HCT116 (cell line): ENCODE measurements at regions not wholly inside any gene's neighbourhood (a gene's known extent, or its start where the extent isn't known, plus 50 kb on each side); places are given as distances from the start of the nearest gene placed in this dataset.

Experiments used
- ATAC-seq: fragments of 200-7000 bp; cut with Tn5 transposase; 2 replicates; pipeline ENCODE4 v1.9.1; 2020; ENCODE audit warnings: mild to moderate bottlenecking, moderate library complexity
- BruUV-seq: library from RNA; stranded (reverse); fragments of 400-500 nt; replicated peaks from 2 replicates; lab custom pipeline; 2021; lab: Mats Ljungman, UMichigan
- CTCF ChIA-PET: fragments of 300-600 bp; sonication (Branson Sonifier 250); formaldehyde crosslinking; loops from one replicate; lab custom pipeline; 2021; ENCODE audit warnings: antibody characterized with exemption; lab: Charles Lee
- POLR2A ChIA-PET: fragments of 300-600, 350-600 bp; sonication (Branson Sonifier 250); formaldehyde crosslinking; loops from one replicate; lab custom pipeline; 2021; ENCODE audit warnings: antibody characterized with exemption; lab: Charles Lee
- RAD21 ChIA-PET, 2 experiments: fragments of 300-600 bp; sonication (Branson Sonifier 250); formaldehyde crosslinking; loops; one replicate each; lab custom pipeline; 2023; ENCODE audit warnings: low total read pairs in 2 of 2; ENCODE audit not compliant: uncharacterized antibody in 2 of 2, unreplicated experiment in 2 of 2, low non-redundant PET in 1 of 2; lab: Charles Lee
- DNase-seq: peaks from one replicate; pipeline ENCODE4 v3.0.0-alpha.2; 2010; ENCODE audit warnings: low read depth, low spot score
- H2AFZ ChIP-seq: fragments of 200-600 bp; shearing (Covaris generic), sonication (generic); 2 replicates; pipeline ENCODE4 v1.6.1; 2017; ENCODE audit warnings: low read depth, mixed run types, mixed read lengths, antibody characterized with exemption, low read length; ENCODE audit not compliant: poor library complexity, severe bottlenecking
- H3K27ac ChIP-seq: 2 replicates; pipeline ENCODE4 v1.5.1; 2012; ENCODE audit warnings: low read depth, low read length
- H3K27me3 ChIP-seq: fragments of 200-600 bp; sonication (generic); 2 replicates; pipeline ENCODE4 v1.6.1; 2016; ENCODE audit warnings: mixed run types, low read length, mixed read lengths; ENCODE audit not compliant: insufficient read depth
- H3K36me3 ChIP-seq, 2 experiments: fragments of 200-500 bp in 1 of 2; fragments of 200-600 bp in 1 of 2; sonication (Bioruptor generic) in 1 of 2; sonication (generic) in 1 of 2; 2 replicates each; pipeline versions ENCODE4 v1.5.1 to v1.6.1; 2014 to 2016; ENCODE audit warnings: low read length in 2 of 2, inconsistent platforms in 1 of 2, mixed read lengths in 1 of 2, mixed run types in 1 of 2; ENCODE audit not compliant: insufficient read depth in 2 of 2, control insufficient read depth in 1 of 2
- H3K4me1 ChIP-seq, 2 experiments: fragments of 200-600 bp in 1 of 2; sonication (generic) in 1 of 2; 2 replicates each; pipeline versions ENCODE4 v1.5.1 to v1.6.1; 2012 to 2017; ENCODE audit warnings: low read length in 2 of 2, inconsistent platforms in 1 of 2, mild to moderate bottlenecking in 1 of 2, mixed read lengths in 1 of 2, mixed run types in 1 of 2, moderate library complexity in 1 of 2; ENCODE audit not compliant: insufficient read depth in 2 of 2, control insufficient read depth in 1 of 2
- H3K4me2 ChIP-seq: fragments of 200-600 bp; sonication (generic); 2 replicates; pipeline ENCODE4 v1.6.1; 2017; ENCODE audit warnings: mixed run types, low read length, mixed read lengths
- H3K4me3 ChIP-seq, 2 experiments: fragments of 200-600 bp in 1 of 2; sonication (generic) in 1 of 2; replicated peaks in 1 of 2; 2 replicates each; pipeline ENCODE4 v1.5.1; 2011 to 2016; ENCODE audit warnings: low read length in 2 of 2, control low read depth in 1 of 2, low read depth in 1 of 2, mild to moderate bottlenecking in 1 of 2, mixed read lengths in 1 of 2, mixed run types in 1 of 2
- H3K79me2 ChIP-seq: fragments of 200-600 bp; sonication (generic); 2 replicates; pipeline ENCODE4 v1.6.1; 2017; ENCODE audit warnings: mild to moderate bottlenecking, mixed run types, low read length, moderate library complexity, mixed read lengths; ENCODE audit not compliant: insufficient read depth
- H3K9ac ChIP-seq: fragments of 200-600 bp; sonication (generic); 2 replicates; pipeline ENCODE4 v1.6.1; 2016; ENCODE audit warnings: low read length, mixed read lengths
- H3K9me2 ChIP-seq: fragments of 200-600 bp; sonication (generic), shearing (Covaris generic); 2 replicates; pipeline ENCODE4 v1.6.1; 2017; ENCODE audit warnings: mixed run types, mild to moderate bottlenecking, moderate library complexity; ENCODE audit not compliant: insufficient read depth
- H3K9me3 ChIP-seq, 2 experiments: fragments of 200-500 bp in 1 of 2; fragments of 200-600 bp in 1 of 2; sonication (Bioruptor generic) in 1 of 2; sonication (generic) in 1 of 2; 2 replicates each; pipeline ENCODE4 v1.6.1; 2014 to 2017; ENCODE audit warnings: low read length in 2 of 2, mixed read lengths in 2 of 2, inconsistent platforms in 1 of 2, low read depth in 1 of 2, mild to moderate bottlenecking in 1 of 2, mixed run types in 1 of 2, moderate library complexity in 1 of 2; ENCODE audit not compliant: control insufficient read depth in 1 of 2, insufficient read depth in 1 of 2
- H4K20me1 ChIP-seq: fragments of 200-600 bp; sonication (generic), shearing (Covaris generic); 2 replicates; pipeline ENCODE4 v1.6.1; 2017; ENCODE audit warnings: mixed run types, mild to moderate bottlenecking, moderate library complexity; ENCODE audit not compliant: insufficient read depth
- ATF3 ChIP-seq: IDR thresholded peaks from 2 replicates; pipeline ENCODE4 v1.6.1; 2012
- CBX3 ChIP-seq: IDR thresholded peaks from 2 replicates; pipeline ENCODE4 v1.6.1; 2012; ENCODE audit warnings: low read depth
- CEBPB ChIP-seq: IDR thresholded peaks from 2 replicates; pipeline ENCODE4 v1.6.1; 2012; ENCODE audit warnings: low read depth
- EGR1 ChIP-seq: IDR thresholded peaks from 2 replicates; pipeline ENCODE4 v1.6.1; 2012; ENCODE audit warnings: low read depth
- ELF1 ChIP-seq: IDR thresholded peaks from 2 replicates; pipeline ENCODE4 v1.6.1; 2012; ENCODE audit warnings: low read depth, borderline replicate concordance
- EZH2 ChIP-seq: fragments of 200-600 bp; sonication (generic); IDR thresholded peaks from 2 replicates; pipeline ENCODE4 v1.6.1; 2017; ENCODE audit warnings: antibody characterized with exemption, mixed run types
- FOSL1 ChIP-seq: IDR thresholded peaks from 2 replicates; pipeline ENCODE4 v1.6.1; 2012; ENCODE audit warnings: low read depth
- POLR2AphosphoS5 ChIP-seq: IDR thresholded peaks from 2 replicates; pipeline ENCODE4 v1.6.1; 2011; ENCODE audit warnings: mild to moderate bottlenecking, low read depth, low read length, moderate library complexity
- SIN3A ChIP-seq: IDR thresholded peaks from 2 replicates; pipeline ENCODE4 v1.6.1; 2012; ENCODE audit warnings: low read depth
- SP1 ChIP-seq: IDR thresholded peaks from 2 replicates; pipeline ENCODE4 v1.6.1; 2012; ENCODE audit warnings: low read depth
- SRF ChIP-seq: IDR thresholded peaks from 2 replicates; pipeline ENCODE4 v1.6.1; 2012; ENCODE audit warnings: low read depth
- TCF7L2 ChIP-seq: IDR thresholded peaks from 2 replicates; pipeline ENCODE4 v1.7.0; 2011; ENCODE audit warnings: borderline replicate concordance, inconsistent platforms; ENCODE audit not compliant: insufficient read depth, insufficient read length; ENCODE audit errors: extremely low read depth
- ZBTB33 ChIP-seq: IDR thresholded peaks from 2 replicates; pipeline ENCODE4 v1.6.1; 2011; ENCODE audit warnings: mild to moderate bottlenecking, low read length, moderate library complexity; ENCODE audit not compliant: insufficient replicate concordance; ENCODE audit errors: extremely low read depth
- ZFX ChIP-seq: fragments of 450-650 bp; IDR thresholded peaks from 2 replicates; pipeline ENCODE4 v1.6.1; 2017
- ZNF274 ChIP-seq: fragments of 200-500 bp; sonication (Bioruptor generic); IDR thresholded peaks from 2 replicates; pipeline ENCODE4 v1.6.1; 2014; ENCODE audit warnings: mild to moderate bottlenecking, low read depth, low read length, inconsistent platforms
- intact Hi-C: fragments of 100-400 bp; cut with micrococcal nuclease; formaldehyde crosslinking; loops from 2 replicates; pipeline ENCODE4 v1.10.0; 2022
- TF ChIP-seq, protein P1 (sequence below): IDR thresholded peaks from 2 replicates; pipeline ENCODE4 v1.6.1; 2012

GRCh38 chr1:82329226-82329625 is 528.5 kb downstream of the ADGRL2 start:
- H3K4me3 ChIP-seq = no peak overlapping the region
- ChIA-PET RAD21 (no interaction called here), POLR2A (no interaction called here), CTCF (no interaction called here)
- BruUV-seq = no TSS peak
- no peak overlapping the region for H3K27ac ChIP-seq
- no peak overlapping the region for H2AFZ ChIP-seq
- DNase-seq (no peak), ATAC-seq (no peak)
- H3K4me1 ChIP-seq = no peaks in the 10 kb centered on the region
- H3K9me3 ChIP-seq = no peaks in the 10 kb centered on the region; a peak in 2 of 4 replicates
- no peaks in the 10 kb centered on the region for H3K9me2 ChIP-seq
- intact Hi-C loops = no loop called here
- no peaks in the 10 kb centered on the region for H3K36me3 ChIP-seq
- H3K79me2 ChIP-seq = no peaks in the 10 kb centered on the region
- H3K27me3 ChIP-seq = no peaks in the 10 kb centered on the region
- no peak overlapping the region for H3K9ac ChIP-seq
- TF ChIP-seq EGR1 (no peak), SP1 (no peak), EZH2 (no peak), TCF7L2 (no peak), ATF3 (no peak), SRF (no peak), CBX3 (no peak), ELF1 (no peak)
- H4K20me1 ChIP-seq = no peaks in the 10 kb centered on the region
- H3K4me2 ChIP-seq = no peak overlapping the region

- H3K27ac ChIP-seq = no peak overlapping the region
- H3K4me1 ChIP-seq = no peaks in the 10 kb centered on the region
- intact Hi-C loops = no loop called here
- no peak overlapping the region for H3K4me2 ChIP-seq
- DNase-seq (no peak), ATAC-seq (no peak)
- no peaks in the 10 kb centered on the region for H3K9me2 ChIP-seq
- POLR2A ChIA-PET = no interaction called here
- RAD21 ChIA-PET = no interaction called here
- no peaks in the 10 kb centered on the region for H4K20me1 ChIP-seq
- no peaks in the 10 kb centered on the region; a peak in 1 of 4 replicates for H3K9me3 ChIP-seq
- no peak overlapping the region for H3K9ac ChIP-seq
- no TSS peak for BruUV-seq
- H3K79me2 ChIP-seq = no peaks in the 10 kb centered on the region
- H3K27me3 ChIP-seq = no peaks in the 10 kb centered on the region
- H3K4me3 ChIP-seq = no peak overlapping the region
- no peak overlapping the region for H2AFZ ChIP-seq
- CTCF ChIA-PET = no interaction called here
- no peaks in the 10 kb centered on the region for H3K36me3 ChIP-seq
- TF ChIP-seq ATF3 = no peak
- TF ChIP-seq CEBPB = no peak
- TF ChIP-seq EGR1 = no peak
- TF ChIP-seq FOSL1 = no peak
- TF ChIP-seq SIN3A = no peak
- TF ChIP-seq, protein P1, sequence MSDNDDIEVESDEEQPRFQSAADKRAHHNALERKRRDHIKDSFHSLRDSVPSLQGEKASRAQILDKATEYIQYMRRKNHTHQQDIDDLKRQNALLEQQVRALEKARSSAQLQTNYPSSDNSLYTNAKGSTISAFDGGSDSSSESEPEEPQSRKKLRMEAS = no peak
- TF ChIP-seq POLR2AphosphoS5 = no peak
- no peak for TF ChIP-seq EZH2
- no peak for TF ChIP-seq ZNF274
- no peak for TF ChIP-seq SRF
- no peak for TF ChIP-seq ZBTB33
- no peak for TF ChIP-seq ZFX
Measured at GRCh38 chr1:82323144-82323841, 522.6 kb downstream of the ADGRL2 start.
